B cell (primary cell): ENCODE measurements at regions not wholly inside any gene's neighbourhood (a gene's known extent, or its start where the extent isn't known, plus 50 kb on each side); places are given as distances from the start of the nearest gene placed in this dataset.

Experiments
- ATAC-seq: fragments of 200-7000 bp; cut with Tn5 transposase; one replicate; pipeline ENCODE4 v1.10.0; 2021; ENCODE audit warnings: low read depth, mild to moderate bottlenecking, moderate number of reproducible peaks, moderate library complexity
- CTCF ChIA-PET: fragments of 350-600 bp; sonication (Branson Sonifier 250); formaldehyde crosslinking; loops from one replicate; lab custom pipeline; 2021; ENCODE audit warnings: antibody characterized with exemption, inconsistent platforms; lab: Charles Lee
- POLR2A ChIA-PET: fragments of 350-600 bp; sonication (Branson Sonifier 250); formaldehyde crosslinking; loops from one replicate; lab custom pipeline; 2021; ENCODE audit warnings: antibody characterized with exemption; lab: Charles Lee
- DNase-seq: peaks from one replicate; pipeline ENCODE4 v3.0.0; 2013
- H2AFZ ChIP-seq: 2 replicates; pipeline ENCODE4 v1.6.1; 2012; ENCODE audit warnings: mild to moderate bottlenecking, low read depth, low read length; ENCODE audit not compliant: insufficient read depth, poor library complexity, severe bottlenecking
- H3K27ac ChIP-seq, 2 donors: 1 replicate in 1 of 2; 2 replicates in 1 of 2; pipeline ENCODE4 v1.5.1; 2012 to 2013; ENCODE audit warnings: low read length in 2 of 2, mild to moderate bottlenecking in 2 of 2, moderate library complexity in 1 of 2
- H3K27me3 ChIP-seq, 4 experiments: fragments of 200-600 bp in 1 of 4; sonication (generic) in 1 of 4; replicated peaks in 1 of 4; 1 replicate in 2 of 4; 2 replicates in 2 of 4; pipeline versions ENCODE4 v1.6.1 to v1.7.0; 2013 to 2016; ENCODE audit warnings: low read length in 3 of 4, mild to moderate bottlenecking in 2 of 4, mixed read lengths in 1 of 4, moderate library complexity in 1 of 4; ENCODE audit not compliant: insufficient read depth in 4 of 4, control insufficient read depth in 3 of 4; ENCODE audit errors: control extremely low read depth in 1 of 4
- H3K36me3 ChIP-seq, 2 experiments: replicated peaks in 1 of 2; 1 replicate in 1 of 2; 2 replicates in 1 of 2; pipeline versions ENCODE4 v1.6.1 to v1.7.1; 2013; ENCODE audit warnings: low read length in 1 of 2; ENCODE audit not compliant: insufficient read depth in 2 of 2, control insufficient read depth in 1 of 2; ENCODE audit errors: control extremely low read depth in 1 of 2, extremely low read depth in 1 of 2
- H3K4me1 ChIP-seq, 2 donors: fragments of 200-600 bp in 1 of 2; sonication (generic) in 1 of 2; 1 replicate in 1 of 2; 2 replicates in 1 of 2; pipeline versions ENCODE4 v1.5.1 to v1.6.1; 2013 to 2017; ENCODE audit warnings: low read length in 2 of 2; ENCODE audit not compliant: control insufficient read depth in 2 of 2, insufficient read depth in 2 of 2
- H3K4me2 ChIP-seq: replicated peaks from 2 replicates; pipeline ENCODE3; 2012; ENCODE audit warnings: mild to moderate bottlenecking, low read depth, low read length; ENCODE audit not compliant: poor library complexity, severe bottlenecking
- H3K4me3 ChIP-seq, 5 experiments: fragments of 200-600 bp in 1 of 5; sonication (generic) in 1 of 5; 1 replicate in 3 of 5; 2 replicates in 2 of 5; pipeline versions ENCODE4 v1.5.1 to v1.7.0; 2011 to 2016; ENCODE audit warnings: low read length in 4 of 5, mild to moderate bottlenecking in 4 of 5, low read depth in 2 of 5, control low read depth in 1 of 5, moderate library complexity in 1 of 5; ENCODE audit not compliant: insufficient read depth in 1 of 5; ENCODE audit errors: control extremely low read depth in 1 of 5, extremely low read depth in 1 of 5
- H3K79me2 ChIP-seq: fragments of 200-600 bp; sonication (generic); one replicate; pipeline ENCODE4 v1.6.0; 2016; ENCODE audit warnings: low read length; ENCODE audit not compliant: control insufficient read depth, insufficient read depth
- H3K9ac ChIP-seq: fragments of 200-600 bp; sonication (generic); 2 replicates; pipeline ENCODE4 v1.6.1; 2017; ENCODE audit warnings: mild to moderate bottlenecking, low read length, moderate library complexity
- H3K9me3 ChIP-seq, 3 donors: one replicate each; pipeline versions ENCODE4 v1.6.1 to v1.7.1; 2013; ENCODE audit warnings: low read length in 2 of 3; ENCODE audit not compliant: control insufficient read depth in 2 of 3, insufficient read depth in 1 of 3; ENCODE audit errors: control extremely low read depth in 1 of 3
- H4K20me1 ChIP-seq: 2 replicates; pipeline ENCODE4 v1.6.0; 2012; ENCODE audit warnings: mild to moderate bottlenecking, low read length; ENCODE audit not compliant: insufficient read depth, control insufficient read depth, poor library complexity, severe bottlenecking
- H3K27ac Mint-ChIP-seq: one replicate; pipeline ENCODE4 v1.8.0; 2021; ENCODE audit warnings: mixed read lengths
- H3K27me3 Mint-ChIP-seq: one replicate; pipeline ENCODE4 v1.8.0; 2021; ENCODE audit warnings: mixed read lengths
- H3K4me1 Mint-ChIP-seq: one replicate; pipeline ENCODE4 v1.8.0; 2021; ENCODE audit warnings: mixed read lengths
- H3K4me3 Mint-ChIP-seq: one replicate; pipeline ENCODE4 v1.8.0; 2021; ENCODE audit warnings: mixed read lengths
- H3K9me3 Mint-ChIP-seq: one replicate; pipeline ENCODE4 v1.8.0; 2022; ENCODE audit warnings: mixed read lengths; ENCODE audit not compliant: insufficient read depth
- CTCF ChIP-seq: fragments of 200-600 bp; IDR thresholded peaks from one replicate; pipeline ENCODE4 v1.8.0; 2022; ENCODE audit warnings: antibody characterized with exemption, mild to moderate bottlenecking
- EZH2 ChIP-seq: IDR thresholded peaks from 2 replicates; pipeline ENCODE4 v1.6.1; 2012; ENCODE audit warnings: borderline replicate concordance, low read depth, mild to moderate bottlenecking, moderate library complexity, low read length; ENCODE audit not compliant: insufficient read depth, poor library complexity, severe bottlenecking
- WGBS: methylation state at CpG from one replicate; pipeline ENCODE4 v1.1.5; 2013; ENCODE audit warnings: missing lambda C conversion rate; ENCODE audit not compliant: insufficient coverage; 5-methylcytosine and 5-hydroxymethylcytosine counted together
- intact Hi-C: fragments of 100-400 bp; cut with micrococcal nuclease; formaldehyde crosslinking; loops from one replicate; pipeline ENCODE4 v1.10.0; 2022

DNA sequence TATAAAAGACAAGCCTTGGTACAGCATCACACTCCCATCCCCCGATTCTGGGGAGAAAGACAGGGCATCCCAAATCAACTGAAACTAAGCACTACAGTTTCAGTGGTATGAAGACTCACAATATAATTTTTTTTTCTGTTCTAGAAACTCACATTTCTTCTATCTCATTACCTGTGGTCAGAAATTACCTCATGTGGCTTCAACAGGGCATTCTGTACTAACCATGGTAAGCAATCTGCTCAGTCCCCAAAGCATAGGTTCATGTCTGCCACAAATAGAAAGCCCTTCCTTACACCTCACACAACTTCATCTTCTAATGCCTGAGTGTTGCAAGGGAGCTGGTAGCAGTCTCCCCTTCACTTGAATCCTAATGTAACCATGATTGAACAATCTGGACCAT, 147.4 kb upstream of the POU2AF2 start:
- ATAC-seq: no peak
- DNase-seq: no peak
- ChIA-PET POLR2A (no interaction called here), CTCF (interaction anchor here (0.6 kb wide), 1 partner anchor 895 kb away, joined by 4 read pairs; no protein-coding TSS in a partner anchor)
- Mint-ChIP-seq H3K4me1 (peaks cover 4% of the 10 kb centered on the region), H3K27ac (no peak overlapping the region), H3K27me3 (no peaks in the 10 kb centered on the region), H3K4me3 (no peak overlapping the region), H3K9me3 (no peaks in the 10 kb centered on the region)
- H4K20me1 ChIP-seq: no peaks in the 10 kb centered on the region
- intact Hi-C loops: no loop called here
- 100% methylated on average over 1 of the region's 1 CpG for WGBS
- peaks cover 0 to 5% of the 10 kb centered on the region in 2 donors for H3K4me1 ChIP-seq
- no peak for TF ChIP-seq CTCF
- TF ChIP-seq EZH2: no peak
- H3K79me2 ChIP-seq: no peaks in the 10 kb centered on the region
- peak overlapping the region; percentile 43 for H2AFZ ChIP-seq
- H3K4me3 ChIP-seq: no peak overlapping the region
- no peak overlapping the region for H3K9ac ChIP-seq
- no peaks in the 10 kb centered on the region for H3K36me3 ChIP-seq
- H3K27me3 ChIP-seq: no peaks in the 10 kb centered on the region
- no peaks in the 10 kb centered on the region for H3K9me3 ChIP-seq
- no peak overlapping the region for H3K4me2 ChIP-seq
- no peak overlapping the region for H3K27ac ChIP-seq

DNA sequence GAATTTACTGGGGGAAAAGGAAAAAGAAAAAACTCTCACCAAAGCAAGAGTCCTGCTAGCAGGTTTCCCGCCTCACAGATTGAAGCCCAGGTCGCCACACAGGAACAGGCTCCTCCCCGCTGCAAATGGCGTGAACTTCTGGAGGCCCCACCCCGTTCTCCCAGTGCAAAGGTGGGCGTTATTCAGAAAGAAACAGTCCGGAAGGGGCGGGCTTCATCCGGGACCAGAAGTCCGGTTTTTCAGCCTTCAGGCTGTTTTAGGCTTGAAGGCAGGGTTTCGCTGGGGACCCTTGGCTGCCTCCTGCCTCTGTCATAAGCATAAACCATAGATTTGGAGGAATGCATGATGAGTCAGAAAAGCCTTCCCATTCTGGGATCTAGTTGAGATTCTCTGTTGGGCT, 148.3 kb upstream of the POU2AF2 start:
- no peaks in the 10 kb centered on the region for H4K20me1 ChIP-seq
- CTCF ChIA-PET: interaction anchor here (0.6 to 0.7 kb wide), 2 partner anchors 22 to 121 kb away, joined by 3 to 4 read pairs; no protein-coding TSS in a partner anchor
- H3K4me1 ChIP-seq: peaks cover 0 to 5% of the 10 kb centered on the region in 2 donors
- H3K9me3 ChIP-seq: no peaks in the 10 kb centered on the region
- POLR2A ChIA-PET: no interaction called here
- peak overlapping the region; percentile 44 for H3K9ac ChIP-seq
- no peaks in the 10 kb centered on the region for H3K27me3 ChIP-seq
- no peak overlapping the region for H3K27ac ChIP-seq
- H3K4me3 ChIP-seq: peak overlapping the region in 4 of 5 experiments; percentile 32 to 48 (median 38)
- H3K27me3 Mint-ChIP-seq: peaks cover 6% of the 10 kb centered on the region
- H3K9me3 Mint-ChIP-seq: no peaks in the 10 kb centered on the region
- intact Hi-C loops: no loop called here
- ATAC-seq (peak; percentile 47), DNase-seq (no peak)
- H3K27ac Mint-ChIP-seq: no peak overlapping the region
- peaks cover 4% of the 10 kb centered on the region for H3K4me1 Mint-ChIP-seq
- peak overlapping the region; percentile 43 for H2AFZ ChIP-seq
- TF ChIP-seq CTCF (no peak), EZH2 (no peak)
- no peaks in the 10 kb centered on the region for H3K36me3 ChIP-seq
- 50% methylated on average over 10 of the region's 11 CpGs for WGBS
- H3K4me2 ChIP-seq: peak overlapping the region; percentile 25
- H3K4me3 Mint-ChIP-seq: peak overlapping the region; percentile 70
- no peaks in the 10 kb centered on the region for H3K79me2 ChIP-seq
